ENCODE measurements at regions not wholly inside any gene's neighbourhood (a gene's known extent, or its start where the extent isn't known, plus 50 kb on each side); places are given as distances from the start of the nearest gene placed in this dataset.

DNA sequence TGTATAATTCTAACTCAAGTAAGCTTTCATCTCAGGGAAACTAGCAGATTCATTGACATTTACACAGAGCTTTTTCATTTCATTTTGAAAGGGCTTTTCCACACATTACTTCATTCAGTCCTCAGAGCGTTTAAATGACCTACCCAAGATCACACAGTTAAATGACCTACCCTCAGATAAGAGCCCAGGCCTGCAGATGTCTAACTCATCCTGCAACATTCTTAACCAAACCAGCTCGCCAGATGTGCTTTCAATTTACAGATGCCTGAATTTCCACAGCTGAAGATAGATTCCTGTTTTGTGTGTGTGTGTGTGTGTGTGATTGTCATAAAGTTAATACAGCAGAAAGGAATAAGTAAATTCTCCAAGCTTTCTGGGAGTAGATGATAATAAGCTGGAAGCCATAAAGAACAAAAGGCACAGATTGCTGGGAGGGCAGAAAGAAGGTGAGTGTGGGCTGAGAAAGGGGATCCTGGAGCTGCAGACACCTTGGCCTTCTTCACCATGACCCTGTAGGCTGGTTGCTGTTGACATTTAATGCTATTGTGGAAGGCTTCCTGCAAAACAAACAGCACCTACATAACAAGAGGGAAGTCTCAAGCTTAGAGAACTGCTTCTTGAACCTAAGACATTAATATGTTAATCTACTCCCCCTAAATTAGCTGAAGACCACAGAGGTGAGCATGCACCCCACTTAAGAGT is 489.7 kb upstream of the CELF2 start:
- DNase-seq (ENCODE audit: low spot score) = peak; percentile 11
- Histone ChIP-seq H3K9me3 (no peaks in the 10 kb centered on the region), H3K4me3 (no peak overlapping the region), H3K27ac (no peak overlapping the region), H3K4me1 (no peaks in the 10 kb centered on the region), H3K36me3 (no peaks in the 10 kb centered on the region), H3K27me3 (no peaks in the 10 kb centered on the region)
- TF ChIP-seq, protein P1, sequence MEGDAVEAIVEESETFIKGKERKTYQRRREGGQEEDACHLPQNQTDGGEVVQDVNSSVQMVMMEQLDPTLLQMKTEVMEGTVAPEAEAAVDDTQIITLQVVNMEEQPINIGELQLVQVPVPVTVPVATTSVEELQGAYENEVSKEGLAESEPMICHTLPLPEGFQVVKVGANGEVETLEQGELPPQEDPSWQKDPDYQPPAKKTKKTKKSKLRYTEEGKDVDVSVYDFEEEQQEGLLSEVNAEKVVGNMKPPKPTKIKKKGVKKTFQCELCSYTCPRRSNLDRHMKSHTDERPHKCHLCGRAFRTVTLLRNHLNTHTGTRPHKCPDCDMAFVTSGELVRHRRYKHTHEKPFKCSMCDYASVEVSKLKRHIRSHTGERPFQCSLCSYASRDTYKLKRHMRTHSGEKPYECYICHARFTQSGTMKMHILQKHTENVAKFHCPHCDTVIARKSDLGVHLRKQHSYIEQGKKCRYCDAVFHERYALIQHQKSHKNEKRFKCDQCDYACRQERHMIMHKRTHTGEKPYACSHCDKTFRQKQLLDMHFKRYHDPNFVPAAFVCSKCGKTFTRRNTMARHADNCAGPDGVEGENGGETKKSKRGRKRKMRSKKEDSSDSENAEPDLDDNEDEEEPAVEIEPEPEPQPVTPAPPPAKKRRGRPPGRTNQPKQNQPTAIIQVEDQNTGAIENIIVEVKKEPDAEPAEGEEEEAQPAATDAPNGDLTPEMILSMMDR (IDR thresholded peaks at IDR 0.05) = no peak

- Histone ChIP-seq H3K36me3 (no peaks in the 10 kb centered on the region), H3K4me3 (no peak overlapping the region), H3K27me3 (no peaks in the 10 kb centered on the region), H3K4me1 (no peaks in the 10 kb centered on the region), H3K27ac (no peak overlapping the region), H3K9me3 (no peaks in the 10 kb centered on the region)
- no peak for DNase-seq (ENCODE audit: low spot score)
- TF ChIP-seq, protein P1 (IDR thresholded peaks at IDR 0.05) = no peak
These were observed 489.1 kb upstream of the CELF2 start for GRCh38 chr10:10528563-10528910.

DNA sequence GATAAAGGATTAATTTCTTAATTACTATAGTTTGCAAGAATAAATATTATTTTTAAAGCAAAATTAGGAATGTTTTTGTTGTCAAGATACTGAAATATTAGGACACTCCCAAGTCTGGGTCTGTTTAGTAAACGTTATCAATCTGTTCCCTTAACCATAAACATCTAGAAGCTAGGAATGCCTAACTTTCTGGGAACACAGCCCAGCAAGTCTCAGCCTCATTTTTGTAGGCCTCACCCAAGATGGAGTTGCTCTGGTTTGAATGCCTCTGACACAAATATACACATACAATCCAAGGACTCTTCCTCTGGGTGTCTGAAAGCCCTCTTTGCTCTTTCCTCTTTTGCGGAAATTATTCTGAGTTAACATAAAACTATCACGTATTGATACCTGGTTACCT is 487.4 kb upstream of the CELF2 start:
- TF ChIP-seq, protein P1 (IDR thresholded peaks at IDR 0.05) = no peak
- no peaks in the 10 kb centered on the region for H3K36me3 ChIP-seq
- no peaks in the 10 kb centered on the region for H3K4me1 ChIP-seq
- H3K9me3 ChIP-seq = no peaks in the 10 kb centered on the region
- no peak overlapping the region for H3K4me3 ChIP-seq
- no peak overlapping the region for H3K27ac ChIP-seq
- DNase-seq (ENCODE audit: low spot score) = peak; percentile 18
- H3K27me3 ChIP-seq = no peaks in the 10 kb centered on the region

GRCh38 chr10:10532236-10532635 is 485.4 kb upstream of the CELF2 start:
- no peaks in the 10 kb centered on the region for H3K27me3 ChIP-seq
- no peaks in the 10 kb centered on the region for H3K4me1 ChIP-seq
- TF ChIP-seq, protein P1 (IDR thresholded peaks at IDR 0.05) = no peak
- no peak overlapping the region for H3K4me3 ChIP-seq
- H3K9me3 ChIP-seq = no peaks in the 10 kb centered on the region
- no peak for DNase-seq (ENCODE audit: low spot score)
- no peak overlapping the region for H3K27ac ChIP-seq
- no peaks in the 10 kb centered on the region for H3K36me3 ChIP-seq

DNA sequence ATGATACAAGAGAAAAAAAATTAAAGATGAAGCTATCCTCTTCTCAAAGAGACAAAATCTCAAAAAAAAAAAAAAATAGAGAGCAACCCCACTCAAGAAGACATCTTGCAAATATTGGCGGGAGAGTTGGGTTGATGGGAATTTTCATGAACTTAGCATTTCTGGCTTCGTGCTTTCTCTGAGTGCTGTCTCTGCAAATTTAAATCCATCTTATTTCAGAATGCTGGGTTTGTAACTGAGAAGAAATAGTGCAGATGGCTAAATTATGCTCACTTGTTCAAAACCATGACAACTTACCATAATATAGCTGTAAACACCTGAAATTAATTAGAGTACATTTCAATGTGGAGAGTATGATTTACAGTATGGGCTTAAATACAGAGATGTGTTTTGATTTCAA is 484.8 kb upstream of the CELF2 start:
- Histone ChIP-seq H3K27ac (no peak overlapping the region), H3K4me1 (no peaks in the 10 kb centered on the region), H3K9me3 (no peaks in the 10 kb centered on the region), H3K4me3 (no peak overlapping the region), H3K36me3 (no peaks in the 10 kb centered on the region), H3K27me3 (no peaks in the 10 kb centered on the region)
- TF ChIP-seq, protein P1 (IDR thresholded peaks at IDR 0.05) = no peak
- DNase-seq (ENCODE audit: low spot score) = no peak

DNA sequence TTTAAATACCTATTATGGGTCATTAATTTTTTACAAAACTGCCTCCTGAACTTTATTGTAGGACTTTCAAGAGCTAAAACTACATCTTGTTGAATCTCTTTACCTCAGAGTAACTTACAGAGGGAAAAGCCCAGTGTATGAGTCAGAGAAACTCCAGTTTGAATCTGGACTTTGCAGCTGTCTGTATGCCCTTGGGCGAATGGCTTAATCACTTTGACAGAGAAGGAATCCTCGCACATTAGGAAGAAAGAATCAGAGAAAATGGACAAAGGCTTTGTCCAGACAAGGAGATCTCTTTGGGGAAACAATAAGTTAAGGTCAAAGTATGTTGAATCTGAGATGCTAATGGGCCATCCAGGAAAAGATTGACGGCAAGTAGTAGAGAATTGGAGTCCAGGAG is 484.2 kb upstream of the CELF2 start:
- no peaks in the 10 kb centered on the region for H3K4me1 ChIP-seq
- no peak overlapping the region for H3K27ac ChIP-seq
- TF ChIP-seq, protein P1 (IDR thresholded peaks at IDR 0.05) = no peak
- H3K9me3 ChIP-seq = no peaks in the 10 kb centered on the region
- DNase-seq (ENCODE audit: low spot score) = no peak
- H3K27me3 ChIP-seq = no peaks in the 10 kb centered on the region
- H3K4me3 ChIP-seq = no peak overlapping the region
- H3K36me3 ChIP-seq = no peaks in the 10 kb centered on the region

Data from right atrium auricular region (tissue), 2 donors.